Hematopoietic multipotent progenitor cell treated with erythropoietin and hydrocortisone succinate and interleukin-3 and kit ligand, for 6 days (in vitro differentiated cells): ENCODE measurements at regions not wholly inside any gene's neighbourhood (a gene's known extent, or its start where the extent isn't known, plus 50 kb on each side); places are given as distances from the start of the nearest gene placed in this dataset.
A peak's percentile ranks its signal among the peaks of the same experiment; 100 is the strongest.
"Not testable (repeated sequence)": the region's sequence is repeated elsewhere in the genome, so short reads cannot be mapped to it uniquely, and the experiment has no call there.

Experiments
- DNase-seq: peaks from one replicate; pipeline ENCODE4 v3.0.0-alpha.2; 2015

GRCh38 chr1:99062192-99062591 is 57.5 kb upstream of the PLPPR5 start:
- no peak for DNase-seq

- no peak for DNase-seq
Measured at GRCh38 chr1:99069146-99069545, 64.5 kb upstream of the PLPPR5 start.

- not testable (repeated sequence) for DNase-seq
Measured at GRCh38 chr1:99078529-99078928, 73.9 kb upstream of the PLPPR5 start.

- no peak for DNase-seq
Measured at GRCh38 chr1:99082366-99082765, 77.7 kb upstream of the PLPPR5 start.

- no peak for DNase-seq
Measured at GRCh38 chr1:99083338-99083737, 78.7 kb upstream of the PLPPR5 start.

- DNase-seq: no peak
Measured at GRCh38 chr1:99084562-99084961, 79.9 kb upstream of the PLPPR5 start.

GRCh38 chr1:99086057-99086456 is 81.4 kb upstream of the PLPPR5 start:
- no peak for DNase-seq

- no peak for DNase-seq
Measured at GRCh38 chr1:99098589-99098988, 93.9 kb upstream of the PLPPR5 start.

GRCh38 chr1:99106274-99106673 is 101.6 kb upstream of the PLPPR5 start:
- no peak for DNase-seq

- DNase-seq: no peak
Measured at GRCh38 chr1:99107680-99108079, 103.0 kb upstream of the PLPPR5 start.

- DNase-seq: peak; percentile 1
Measured at GRCh38 chr1:99110140-99111041, 105.7 kb upstream of the PLPPR5 start.

GRCh38 chr1:99115231-99115630 is 110.6 kb upstream of the PLPPR5 start:
- DNase-seq: no peak

- no peak for DNase-seq
Measured at GRCh38 chr1:99119188-99119587, 114.5 kb upstream of the PLPPR5 start.

GRCh38 chr1:99122039-99122438 is 117.4 kb upstream of the PLPPR5 start:
- DNase-seq: no peak

- no peak for DNase-seq
Measured at GRCh38 chr1:99123936-99124335, 119.3 kb upstream of the PLPPR5 start.

GRCh38 chr1:99131546-99131945 is 126.9 kb upstream of the PLPPR5 start:
- no peak for DNase-seq

GRCh38 chr1:99133756-99134500 is 129.3 kb upstream of the PLPPR5 start:
- no peak for DNase-seq

GRCh38 chr1:99137554-99138206 is 126.6 kb upstream of the PLPPR4 start:
- DNase-seq: no peak

GRCh38 chr1:99139876-99140275 is 124.4 kb upstream of the PLPPR4 start:
- no peak for DNase-seq

- no peak for DNase-seq
Measured at GRCh38 chr1:99146129-99146848, 118.0 kb upstream of the PLPPR4 start.

- no peak for DNase-seq
Measured at GRCh38 chr1:99149952-99150351, 114.3 kb upstream of the PLPPR4 start.

GRCh38 chr1:99152132-99152531 is 112.2 kb upstream of the PLPPR4 start:
- no peak for DNase-seq

- no peak for DNase-seq
Measured at GRCh38 chr1:99163671-99164070, 100.6 kb upstream of the PLPPR4 start.
